ENCODE measurements at regions not wholly inside any gene's neighbourhood (a gene's known extent, or its start where the extent isn't known, plus 50 kb on each side); places are given as distances from the start of the nearest gene placed in this dataset.

DNA sequence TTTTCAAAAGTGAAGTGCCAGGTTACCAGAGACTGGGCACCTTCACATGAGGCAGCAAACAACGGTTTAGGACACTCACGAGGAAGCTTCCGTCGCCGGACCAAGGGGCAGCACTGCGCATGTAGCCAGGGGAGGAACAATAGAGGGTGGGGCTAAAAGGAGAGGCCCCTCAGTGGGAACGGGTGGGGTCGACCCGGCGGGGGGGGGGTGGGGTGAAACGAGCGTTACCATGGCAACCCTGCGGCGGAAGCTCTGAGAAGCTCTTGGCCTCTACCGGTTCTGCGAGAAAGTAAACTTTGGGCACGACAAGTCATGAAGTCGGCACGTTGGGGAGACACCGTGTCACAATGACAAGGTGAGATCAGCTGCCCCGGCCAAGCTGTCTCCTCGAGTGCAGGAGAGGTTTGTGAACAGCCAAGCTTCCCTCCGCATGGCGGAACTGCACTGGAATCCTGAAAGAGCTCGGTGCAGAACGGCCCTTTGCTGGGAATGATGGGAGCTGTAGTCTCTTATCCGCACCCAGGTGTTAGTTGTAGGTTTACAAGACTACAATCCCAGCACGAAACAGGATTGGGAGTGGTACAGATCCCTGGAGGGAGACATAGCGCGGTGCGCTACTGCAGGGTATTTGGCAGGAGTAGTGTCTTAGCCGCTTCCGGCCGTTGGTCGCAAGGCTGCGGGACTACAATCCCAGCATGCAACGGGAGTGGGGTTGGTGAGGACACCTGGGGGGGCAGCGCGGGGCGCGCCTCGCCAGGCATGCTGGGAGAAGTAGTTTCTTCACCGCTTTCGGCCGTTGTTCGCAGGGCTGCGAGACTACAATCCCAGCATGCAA lies 72.8 kb upstream of the ZNF722 start:
- TF ChIP-seq, protein P1, sequence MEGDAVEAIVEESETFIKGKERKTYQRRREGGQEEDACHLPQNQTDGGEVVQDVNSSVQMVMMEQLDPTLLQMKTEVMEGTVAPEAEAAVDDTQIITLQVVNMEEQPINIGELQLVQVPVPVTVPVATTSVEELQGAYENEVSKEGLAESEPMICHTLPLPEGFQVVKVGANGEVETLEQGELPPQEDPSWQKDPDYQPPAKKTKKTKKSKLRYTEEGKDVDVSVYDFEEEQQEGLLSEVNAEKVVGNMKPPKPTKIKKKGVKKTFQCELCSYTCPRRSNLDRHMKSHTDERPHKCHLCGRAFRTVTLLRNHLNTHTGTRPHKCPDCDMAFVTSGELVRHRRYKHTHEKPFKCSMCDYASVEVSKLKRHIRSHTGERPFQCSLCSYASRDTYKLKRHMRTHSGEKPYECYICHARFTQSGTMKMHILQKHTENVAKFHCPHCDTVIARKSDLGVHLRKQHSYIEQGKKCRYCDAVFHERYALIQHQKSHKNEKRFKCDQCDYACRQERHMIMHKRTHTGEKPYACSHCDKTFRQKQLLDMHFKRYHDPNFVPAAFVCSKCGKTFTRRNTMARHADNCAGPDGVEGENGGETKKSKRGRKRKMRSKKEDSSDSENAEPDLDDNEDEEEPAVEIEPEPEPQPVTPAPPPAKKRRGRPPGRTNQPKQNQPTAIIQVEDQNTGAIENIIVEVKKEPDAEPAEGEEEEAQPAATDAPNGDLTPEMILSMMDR (IDR thresholded peaks at IDR 0.05 in 2 of 3, conservative IDR thresholded peaks at IDR 0.05 in 1 of 3; ENCODE audit: borderline replicate concordance in 1 of 3, insufficient read depth in 1 of 3, low read depth in 2 of 3, low read length in 2 of 3) = no peak
- TF ChIP-seq POLR2A (IDR thresholded peaks at IDR 0.05; ENCODE audit: borderline replicate concordance, extremely low read depth, insufficient read depth, insufficient read length) = no peak
- no peak for TF ChIP-seq POLR2AphosphoS5 (IDR thresholded peaks at IDR 0.05; ENCODE audit: low read depth, low read length)

Data from HCT116 (cell line).